H1 (cell line): ENCODE measurements at regions not wholly inside any gene's neighbourhood (a gene's known extent, or its start where the extent isn't known, plus 50 kb on each side); places are given as distances from the start of the nearest gene placed in this dataset.

Experiments
- CTCF ChIA-PET: fragments of 300-600 bp; sonication (Branson Sonifier 250); formaldehyde crosslinking; loops from one replicate; lab custom pipeline; 2021; ENCODE audit not compliant: partially characterized antibody; lab: Charles Lee
- POLR2A ChIA-PET: fragments of 300-600 bp; sonication (Branson Sonifier 250); formaldehyde crosslinking; loops from one replicate; lab custom pipeline; 2021; ENCODE audit warnings: inconsistent platforms; ENCODE audit not compliant: partially characterized antibody; lab: Charles Lee
- DNase-seq, 2 experiments: peaks; one replicate each; pipeline versions ENCODE4 v3.0.0 to v3.0.0-alpha.2; 2010 to 2022; ENCODE audit warnings: low spot score in 2 of 2, low read depth in 1 of 2, mixed read lengths in 1 of 2
- FAIRE-seq: peaks from 2 replicates; lab custom pipeline; 2011; peaks lifted over from hg19 to GRCh38; lab: Jason Lieb, UNC
- H2AFZ ChIP-seq: 2 replicates; pipeline ENCODE4 v1.8.1; 2012; ENCODE audit warnings: low read length, inconsistent platforms
- H2AK5ac ChIP-seq: 2 replicates; pipeline ENCODE4 v1.6.1; 2013; ENCODE audit warnings: low read depth, low read length
- H2BK120ac ChIP-seq: replicated peaks from 2 replicates; pipeline ENCODE3; 2013; ENCODE audit warnings: low read depth, low read length, inconsistent platforms
- H2BK12ac ChIP-seq: 2 replicates; pipeline ENCODE4 v1.6.1; 2013; ENCODE audit warnings: low read depth, low read length
- H2BK15ac ChIP-seq: 2 replicates; pipeline ENCODE4 v1.6.1; 2013; ENCODE audit warnings: low read length
- H2BK20ac ChIP-seq: 2 replicates; pipeline ENCODE4 v1.6.1; 2013; ENCODE audit warnings: low read length
- H2BK5ac ChIP-seq: 2 replicates; pipeline ENCODE4 v1.6.1; 2013; ENCODE audit warnings: low read depth, low read length
- H3K14ac ChIP-seq: 2 replicates; pipeline ENCODE4 v1.6.1; 2013; ENCODE audit warnings: inconsistent platforms; ENCODE audit not compliant: insufficient read length
- H3K18ac ChIP-seq: 2 replicates; pipeline ENCODE4 v1.6.1; 2013; ENCODE audit warnings: low read length; ENCODE audit errors: extremely low read depth
- H3K23ac ChIP-seq: 2 replicates; pipeline ENCODE4 v1.6.1; 2013; ENCODE audit warnings: inconsistent platforms; ENCODE audit not compliant: insufficient read length
- H3K23me2 ChIP-seq: 2 replicates; pipeline ENCODE4 v1.6.1; 2013; ENCODE audit warnings: low read depth, low read length
- H3K27ac ChIP-seq: 2 replicates; pipeline ENCODE4 v1.6.1; 2011; ENCODE audit warnings: low read depth, low read length, inconsistent platforms
- H3K27me3 ChIP-seq, 4 experiments: replicated peaks in 1 of 4; 1 replicate in 1 of 4; 2 replicates in 3 of 4; pipeline versions ENCODE4 v1.6.1 to v1.8.1; 2011 to 2013; ENCODE audit warnings: low read length in 3 of 4, mild to moderate bottlenecking in 3 of 4, inconsistent platforms in 2 of 4, mixed read lengths in 2 of 4, moderate library complexity in 1 of 4; ENCODE audit not compliant: control insufficient read depth in 3 of 4, insufficient read depth in 3 of 4; ENCODE audit errors: extremely low read depth in 1 of 4
- H3K36me3 ChIP-seq, 4 experiments: 2 replicates each; pipeline versions ENCODE4 v1.6.1 to v1.8.1; 2011 to 2013; ENCODE audit warnings: mild to moderate bottlenecking in 4 of 4, low read length in 3 of 4, moderate library complexity in 2 of 4, control low read depth in 1 of 4, inconsistent platforms in 1 of 4; ENCODE audit not compliant: insufficient read depth in 4 of 4, control insufficient read depth in 2 of 4
- H3K4ac ChIP-seq: replicated peaks from 2 replicates; pipeline ENCODE3; 2013; ENCODE audit warnings: low read length, low read depth, mixed read lengths, inconsistent platforms; ENCODE audit not compliant: insufficient read length
- H3K4me1 ChIP-seq, 4 experiments: replicated peaks in 1 of 4; 1 replicate in 1 of 4; 2 replicates in 3 of 4; pipeline versions ENCODE4 v1.6.1 to v1.8.1; 2011 to 2013; ENCODE audit warnings: low read length in 3 of 4, inconsistent platforms in 2 of 4, mixed read lengths in 1 of 4; ENCODE audit not compliant: insufficient read depth in 4 of 4, control insufficient read depth in 3 of 4
- H3K4me2 ChIP-seq, 2 experiments: 2 replicates each; pipeline versions ENCODE4 v1.6.1 to v1.8.1; 2011 to 2013; ENCODE audit warnings: low read depth in 2 of 2, low read length in 2 of 2, control low read depth in 1 of 2, inconsistent platforms in 1 of 2, mild to moderate bottlenecking in 1 of 2; ENCODE audit not compliant: insufficient read depth in 1 of 2
- H3K4me3 ChIP-seq, 4 experiments: fragments of 200-600, 300-600 bp in 1 of 4; sonication (generic), shearing (Covaris generic), sonication (Bioruptor Twin) in 1 of 4; 2 replicates each; pipeline versions ENCODE4 v1.5.1 to v1.8.1; 2011 to 2016; ENCODE audit warnings: low read length in 4 of 4, low read depth in 3 of 4, control low read depth in 2 of 4, inconsistent platforms in 2 of 4, mild to moderate bottlenecking in 2 of 4, mixed read lengths in 1 of 4, moderate library complexity in 1 of 4; ENCODE audit not compliant: insufficient read depth in 2 of 4; ENCODE audit errors: extremely low read depth in 1 of 4
- H3K56ac ChIP-seq: replicated peaks from 2 replicates; pipeline ENCODE3; 2013; ENCODE audit warnings: low read depth, mild to moderate bottlenecking, mixed read lengths, low read length, inconsistent platforms; ENCODE audit not compliant: insufficient read length
- H3K79me1 ChIP-seq: 2 replicates; pipeline ENCODE4 v1.6.1; 2013; ENCODE audit warnings: low read depth, low read length, control low read depth
- H3K79me2 ChIP-seq, 2 experiments: 2 replicates each; pipeline versions ENCODE4 v1.6.1 to v1.8.1; 2012 to 2013; ENCODE audit warnings: low read length in 2 of 2, mild to moderate bottlenecking in 2 of 2, inconsistent platforms in 1 of 2; ENCODE audit not compliant: insufficient read depth in 2 of 2, control insufficient read depth in 1 of 2
- H3K9ac ChIP-seq, 4 experiments: replicated peaks in 1 of 4; 1 replicate in 1 of 4; 2 replicates in 3 of 4; pipeline versions ENCODE4 v1.6.1 to v1.8.1; 2011 to 2013; ENCODE audit warnings: low read depth in 3 of 4, low read length in 3 of 4, control low read depth in 2 of 4, mild to moderate bottlenecking in 2 of 4, moderate library complexity in 2 of 4, inconsistent platforms in 1 of 4; ENCODE audit errors: extremely low read depth in 1 of 4
- H3K9me3 ChIP-seq, 2 experiments: 2 replicates each; pipeline versions ENCODE4 v1.6.1 to v1.8.1; 2012 to 2013; ENCODE audit warnings: mild to moderate bottlenecking in 2 of 2, moderate library complexity in 2 of 2, control low read depth in 1 of 2, inconsistent platforms in 1 of 2, low read depth in 1 of 2, low read length in 1 of 2, mixed read lengths in 1 of 2; ENCODE audit not compliant: insufficient read depth in 2 of 2
- H4K20me1 ChIP-seq, 2 experiments: replicated peaks in 1 of 2; 2 replicates each; pipeline versions ENCODE3 to v1.8.1; 2011 to 2013; ENCODE audit warnings: inconsistent platforms in 2 of 2, low read length in 2 of 2, mild to moderate bottlenecking in 1 of 2; ENCODE audit not compliant: insufficient read depth in 2 of 2, control insufficient read depth in 1 of 2
- H4K5ac ChIP-seq: 2 replicates; pipeline ENCODE4 v1.6.1; 2013; ENCODE audit warnings: low read length, low read depth, mixed read lengths, inconsistent platforms; ENCODE audit not compliant: insufficient read length
- H4K8ac ChIP-seq: 2 replicates; pipeline ENCODE4 v1.8.0; 2013; ENCODE audit warnings: mild to moderate bottlenecking, moderate library complexity, low read length, inconsistent platforms; ENCODE audit not compliant: insufficient read depth; ENCODE audit errors: extremely low read depth
- H4K91ac ChIP-seq: replicated peaks from 2 replicates; pipeline ENCODE3; 2013; ENCODE audit warnings: low read length, mixed read lengths, inconsistent platforms; ENCODE audit not compliant: insufficient read length
- NANOG ChIP-seq: IDR thresholded peaks from 2 replicates; pipeline ENCODE4 v1.6.1; 2011; ENCODE audit warnings: low read length, low read depth, mild to moderate bottlenecking, inconsistent platforms; ENCODE audit not compliant: insufficient read depth, poor library complexity, severe bottlenecking
- RAD21 ChIP-seq, 2 experiments: IDR thresholded peaks in 1 of 2; conservative IDR thresholded peaks in 1 of 2; 2 replicates each; pipeline ENCODE4 v1.6.1; 2011; ENCODE audit warnings: low read depth in 2 of 2, low read length in 2 of 2, improper control_type of control experiment in 1 of 2, inconsistent platforms in 1 of 2, mild to moderate bottlenecking in 1 of 2, moderate library complexity in 1 of 2
- RFX5 ChIP-seq: IDR thresholded peaks from 2 replicates; pipeline ENCODE4 v1.6.1; 2011; ENCODE audit warnings: low read depth, low read length, improper control_type of control experiment, borderline replicate concordance
- WGBS, 2 experiments: shearing (Covaris generic) in 1 of 2; methylation state at CpG; one replicate each; pipeline versions ENCODE4 v1.1.6 to v1.1.7; 2013 to 2015; ENCODE audit warnings: low lambda C conversion rate in 2 of 2, mixed read lengths in 2 of 2, inconsistent platforms in 1 of 2, low coverage in 1 of 2, missing lambda C conversion rate in 1 of 2; ENCODE audit not compliant: insufficient replicate concordance in 2 of 2, insufficient coverage in 1 of 2, insufficient read length in 1 of 2; ENCODE audit errors: extremely low coverage in 1 of 2, missing lambda C conversion rate in 1 of 2; 5-methylcytosine and 5-hydroxymethylcytosine counted together
- TF ChIP-seq, protein P1 (sequence below), 3 experiments: IDR thresholded peaks; 1 replicate in 2 of 3; 2 replicates in 1 of 3; pipeline versions ENCODE4 v1.5.1 to v1.6.1; 2011; ENCODE audit warnings: low read length in 3 of 3, mild to moderate bottlenecking in 3 of 3, inconsistent platforms in 2 of 3, low read depth in 1 of 3, moderate library complexity in 1 of 3; ENCODE audit not compliant: insufficient read depth in 1 of 3; ENCODE audit errors: control extremely low read depth in 1 of 3

DNA sequence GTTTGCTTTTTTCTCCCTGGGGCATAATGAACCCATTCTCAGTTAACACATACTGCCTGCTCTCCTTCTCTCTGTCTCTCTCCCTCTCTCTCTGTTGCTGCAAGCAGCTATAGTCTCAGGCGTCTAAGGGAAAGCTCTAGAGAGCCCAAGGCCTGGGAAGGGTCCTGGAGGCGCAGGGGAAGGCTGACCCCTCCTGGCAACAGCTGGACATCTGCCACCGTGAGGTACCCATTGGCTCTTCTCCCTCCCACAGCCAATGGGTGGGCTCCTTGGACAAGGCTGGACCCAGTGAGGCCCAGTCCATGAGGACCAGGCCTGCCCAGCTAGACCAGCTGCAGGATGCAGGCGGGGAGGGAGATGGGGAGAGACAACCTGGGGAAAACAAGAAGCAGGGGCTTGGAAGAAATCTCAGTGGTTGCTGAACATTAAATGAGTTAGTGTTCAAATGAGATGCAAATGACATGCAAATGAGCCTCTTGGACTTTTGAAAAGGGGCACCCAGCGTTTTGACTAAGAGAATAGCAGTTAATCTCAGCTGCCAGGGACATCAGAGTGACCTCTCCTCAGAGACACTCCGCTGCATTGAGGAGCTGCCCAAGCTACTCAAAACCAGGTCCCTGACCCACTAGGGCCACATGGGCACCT lies 349.7 kb downstream of the BUD13 start:
- Histone ChIP-seq H3K14ac (no peak overlapping the region), H4K20me1 (peaks cover 0 to 2% of the 10 kb centered on the region in 2 experiments), H4K8ac (no peak overlapping the region), H2BK12ac (no peak overlapping the region), H4K91ac (no peak overlapping the region), H2BK120ac (no peak overlapping the region), H3K9me3 (peaks cover 0 to 4% of the 10 kb centered on the region in 2 experiments; a peak in 1 of 4 replicates), H3K23me2 (peaks cover 2% of the 10 kb centered on the region; the same call in 1 of the 2 replicates), H3K36me3 (no peaks in the 10 kb centered on the region), H2BK15ac (no peak overlapping the region), H3K4me1 (peaks cover 1 to 17% (median 7%) of the 10 kb centered on the region in 4 experiments; a peak in 5 of 7 replicates), H3K4me3 (no peak overlapping the region), H3K27me3 (no peaks in the 10 kb centered on the region), H3K9ac (no peak overlapping the region), H3K23ac (no peak overlapping the region), H2AK5ac (0 out of 2 replicates have a peak overlapping the region, but pooled peaks have one; percentile 43), H2BK20ac (no peak overlapping the region; the same call in 1 of the 2 replicates), H3K4me2 (no peak overlapping the region), H3K4ac (no peak overlapping the region), H3K79me2 (0 out of 4 replicates have a peak, but pooled peaks cover 0 to 4% of the 10 kb centered on the region in 2 experiments), H2BK5ac (no peak overlapping the region), H3K79me1 (no peaks in the 10 kb centered on the region; the same call in 1 of the 2 replicates), H3K18ac (peak overlapping the region; percentile 51; the same call in 1 of the 2 replicates), H3K27ac (0 out of 2 replicates have a peak overlapping the region, but pooled peaks have one; percentile 4), H4K5ac (no peak overlapping the region), H3K56ac (no peak overlapping the region), H2AFZ (no peak overlapping the region)
- 68% methylated on average over 4 of the region's 6 CpGs; no CpG with 5 or more reads in 1 of the 2 experiments for WGBS, 2 experiments
- DNase-seq (peak; percentile 23 to 62), FAIRE-seq (no peak)
- ChIA-PET POLR2A (no interaction called here), CTCF (interaction anchor here (0.8 to 4.8 kb wide), 27 partner anchors 9 to 269 kb away, joined by 3 to 31 read pairs (median 5); no protein-coding TSS in a partner anchor)
- peak; percentile 79; the same call in 1 of the 2 replicates for TF ChIP-seq RFX5
- TF ChIP-seq, protein P1, sequence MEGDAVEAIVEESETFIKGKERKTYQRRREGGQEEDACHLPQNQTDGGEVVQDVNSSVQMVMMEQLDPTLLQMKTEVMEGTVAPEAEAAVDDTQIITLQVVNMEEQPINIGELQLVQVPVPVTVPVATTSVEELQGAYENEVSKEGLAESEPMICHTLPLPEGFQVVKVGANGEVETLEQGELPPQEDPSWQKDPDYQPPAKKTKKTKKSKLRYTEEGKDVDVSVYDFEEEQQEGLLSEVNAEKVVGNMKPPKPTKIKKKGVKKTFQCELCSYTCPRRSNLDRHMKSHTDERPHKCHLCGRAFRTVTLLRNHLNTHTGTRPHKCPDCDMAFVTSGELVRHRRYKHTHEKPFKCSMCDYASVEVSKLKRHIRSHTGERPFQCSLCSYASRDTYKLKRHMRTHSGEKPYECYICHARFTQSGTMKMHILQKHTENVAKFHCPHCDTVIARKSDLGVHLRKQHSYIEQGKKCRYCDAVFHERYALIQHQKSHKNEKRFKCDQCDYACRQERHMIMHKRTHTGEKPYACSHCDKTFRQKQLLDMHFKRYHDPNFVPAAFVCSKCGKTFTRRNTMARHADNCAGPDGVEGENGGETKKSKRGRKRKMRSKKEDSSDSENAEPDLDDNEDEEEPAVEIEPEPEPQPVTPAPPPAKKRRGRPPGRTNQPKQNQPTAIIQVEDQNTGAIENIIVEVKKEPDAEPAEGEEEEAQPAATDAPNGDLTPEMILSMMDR (IDR thresholded peaks at IDR 0.05; ENCODE audit: control extremely low read depth in 1 of 3, insufficient read depth in 1 of 3, low read depth in 1 of 3, low read length in 3 of 3): peak; percentile 58 to 73 (median 72)
- TF ChIP-seq NANOG: no peak
- peak; percentile 74 to 82 for TF ChIP-seq RAD21 (IDR thresholded peaks at IDR 0.05 in 1 of 2, conservative IDR thresholded peaks at IDR 0.05 in 1 of 2; ENCODE audit: low read depth in 2 of 2, low read length in 2 of 2)
